Liver (tissue), 8 donors: ENCODE measurements at regions not wholly inside any gene's neighbourhood (a gene's known extent, or its start where the extent isn't known, plus 50 kb on each side); places are given as distances from the start of the nearest gene placed in this dataset.

Experiments
- DNase-seq: peaks from one replicate; pipeline ENCODE4 v3.0.0-alpha.2; 2017; ENCODE audit warnings: low spot score
- H3K27ac ChIP-seq, 2 donors: one replicate each; pipeline ENCODE4 v1.7.0; 2013; ENCODE audit warnings: inconsistent platforms in 2 of 2, low read length in 2 of 2, control low read depth in 1 of 2, low read depth in 1 of 2, mild to moderate bottlenecking in 1 of 2
- H3K27me3 ChIP-seq, 4 donors: one replicate each; pipeline versions ENCODE4 v1.6.1 to v1.7.0; 2013; ENCODE audit warnings: low read length in 3 of 4, inconsistent platforms in 1 of 4, mild to moderate bottlenecking in 1 of 4, moderate library complexity in 1 of 4; ENCODE audit not compliant: control insufficient read depth in 4 of 4, insufficient read depth in 4 of 4
- H3K36me3 ChIP-seq, 4 donors: one replicate each; pipeline versions ENCODE4 v1.6.1 to v1.7.0; 2013; ENCODE audit warnings: low read length in 3 of 4, mild to moderate bottlenecking in 3 of 4, low read depth in 1 of 4, moderate library complexity in 1 of 4; ENCODE audit not compliant: control insufficient read depth in 4 of 4, insufficient read depth in 3 of 4
- H3K4me1 ChIP-seq, 4 donors: one replicate each; pipeline versions ENCODE4 v1.6.1 to v1.7.0; 2013; ENCODE audit warnings: low read length in 3 of 4, mild to moderate bottlenecking in 3 of 4, moderate library complexity in 1 of 4; ENCODE audit not compliant: control insufficient read depth in 4 of 4, insufficient read depth in 4 of 4
- H3K4me3 ChIP-seq, 3 donors: one replicate each; pipeline versions ENCODE4 v1.6.1 to v1.7.0; 2013; ENCODE audit warnings: low read length in 3 of 3, control low read depth in 1 of 3, low read depth in 1 of 3, mild to moderate bottlenecking in 1 of 3
- H3K9ac ChIP-seq, 2 donors: one replicate each; pipeline ENCODE4 v1.7.0; 2013; ENCODE audit warnings: low read length in 2 of 2, mild to moderate bottlenecking in 2 of 2, moderate library complexity in 2 of 2, control low read depth in 1 of 2, low read depth in 1 of 2
- H3K9me3 ChIP-seq, 4 donors: one replicate each; pipeline versions ENCODE4 v1.6.1 to v1.7.0; 2013; ENCODE audit warnings: low read length in 3 of 4; ENCODE audit not compliant: control insufficient read depth in 4 of 4
- ATF3 ChIP-seq: IDR thresholded peaks from 2 replicates; pipeline ENCODE4 v1.6.1; 2016; ENCODE audit warnings: antibody characterized with exemption
- CTCF ChIP-seq: fragments of 150-350 bp; IDR thresholded peaks from 2 replicates; pipeline ENCODE4 v1.5.1; 2017; ENCODE audit warnings: improper control_type of control experiment, low read depth, low read length; ENCODE audit not compliant: missing input control
- EGR1 ChIP-seq, 2 donors: IDR thresholded peaks; 2 replicates each; pipeline ENCODE4 v1.6.1; 2016 to 2018; ENCODE audit warnings: antibody characterized with exemption in 2 of 2, low read depth in 2 of 2
- FOXA1 ChIP-seq: IDR thresholded peaks from 2 replicates; pipeline ENCODE4 v1.6.1; 2016; ENCODE audit warnings: antibody characterized with exemption
- FOXA2 ChIP-seq: IDR thresholded peaks from 2 replicates; pipeline ENCODE4 v1.6.1; 2016; ENCODE audit warnings: antibody characterized with exemption
- GABPA ChIP-seq, 2 donors: IDR thresholded peaks in 1 of 2; conservative IDR thresholded peaks in 1 of 2; 2 replicates each; pipeline ENCODE4 v1.6.1; 2016; ENCODE audit warnings: antibody characterized with exemption in 2 of 2, mild to moderate bottlenecking in 1 of 2, moderate library complexity in 1 of 2
- HNF4A ChIP-seq, 2 donors: conservative IDR thresholded peaks; 2 replicates each; pipeline ENCODE4 v1.6.1; 2016; ENCODE audit warnings: antibody characterized with exemption in 2 of 2, mild to moderate bottlenecking in 2 of 2
- HNF4G ChIP-seq: IDR thresholded peaks from 2 replicates; pipeline ENCODE4 v1.6.1; 2016; ENCODE audit warnings: antibody characterized with exemption
- JUND ChIP-seq, 2 donors: IDR thresholded peaks; 2 replicates each; pipeline ENCODE4 v1.6.1; 2016; ENCODE audit warnings: antibody characterized with exemption in 2 of 2
- MAX ChIP-seq: IDR thresholded peaks from 2 replicates; pipeline ENCODE4 v1.6.1; 2016; ENCODE audit warnings: antibody characterized with exemption
- NR2F2 ChIP-seq: IDR thresholded peaks from 2 replicates; pipeline ENCODE4 v1.6.1; 2016; ENCODE audit warnings: antibody characterized with exemption
- RAD21 ChIP-seq, 2 donors: IDR thresholded peaks; 2 replicates each; pipeline ENCODE4 v1.6.1; 2016; ENCODE audit warnings: antibody characterized with exemption in 2 of 2, mild to moderate bottlenecking in 2 of 2
- REST ChIP-seq: IDR thresholded peaks from 2 replicates; pipeline ENCODE4 v1.6.1; 2016; ENCODE audit warnings: antibody characterized with exemption, mild to moderate bottlenecking
- RXRA ChIP-seq, 2 donors: IDR thresholded peaks; 2 replicates each; pipeline ENCODE4 v1.6.1; 2017 to 2018; ENCODE audit warnings: antibody characterized with exemption in 2 of 2, mild to moderate bottlenecking in 1 of 2
- SP1 ChIP-seq: IDR thresholded peaks from 2 replicates; pipeline ENCODE4 v1.6.1; 2018; ENCODE audit warnings: antibody characterized with exemption, mild to moderate bottlenecking
- TAF1 ChIP-seq: conservative IDR thresholded peaks from 2 replicates; pipeline ENCODE4 v1.6.1; 2016; ENCODE audit warnings: antibody characterized with exemption, mild to moderate bottlenecking
- YY1 ChIP-seq: IDR thresholded peaks from 2 replicates; pipeline ENCODE4 v1.6.1; 2016; ENCODE audit warnings: antibody characterized with exemption, mild to moderate bottlenecking
- ZBTB33 ChIP-seq: IDR thresholded peaks from 2 replicates; pipeline ENCODE4 v1.6.1; 2016; ENCODE audit warnings: antibody characterized with exemption
- WGBS: extraction: QIAGEN DNeasy Blood & Tissue Kit; methylation state at CpG from one replicate; pipeline ENCODE4 v1.1.7; 2013; 5-methylcytosine and 5-hydroxymethylcytosine counted together
- donor health status: healthy.
- donor health status: healthy.
- donor health status: healthy.
- donor health status: healthy.
- donor health status: healthy.

GRCh38 chrX:45992402-45993123 lies 552.7 kb downstream of the ZNF674 start:
- TF ChIP-seq JUND (IDR thresholded peaks at IDR 0.05) (no peak), GABPA (IDR thresholded peaks at IDR 0.05 in 1 of 2, conservative IDR thresholded peaks at IDR 0.05 in 1 of 2) (no peak), EGR1 (IDR thresholded peaks at IDR 0.05; ENCODE audit: low read depth in 2 of 2) (no peak), HNF4A (conservative IDR thresholded peaks at IDR 0.05) (no peak), ATF3 (no peak), MAX (no peak), HNF4G (no peak), REST (no peak), CTCF (no peak), NR2F2 (no peak), TAF1 (no peak), RAD21 (IDR thresholded peaks at IDR 0.05) (no peak), SP1 (no peak), FOXA1 (no peak), FOXA2 (no peak), ZBTB33 (no peak), YY1 (no peak), RXRA (IDR thresholded peaks at IDR 0.05) (no peak)

More at GRCh38 chrX:45992402-45993123, 552.7 kb downstream of the ZNF674 start:
- Histone ChIP-seq H3K4me3 (no peak overlapping the region), H3K9me3 (peaks cover 0 to 9% (median 0%) of the 10 kb centered on the region in 4 donors), H3K4me1 (no peaks in the 10 kb centered on the region), H3K9ac (no peak overlapping the region), H3K27me3 (no peaks in the 10 kb centered on the region), H3K36me3 (no peaks in the 10 kb centered on the region), H3K27ac (no peak overlapping the region)
- 67% methylated on average over 2 of the region's 2 CpGs for WGBS
- no peak for DNase-seq
